Transverse colon (tissue), 4 donors: ENCODE measurements at regions not wholly inside any gene's neighbourhood (a gene's known extent, or its start where the extent isn't known, plus 50 kb on each side); places are given as distances from the start of the nearest gene placed in this dataset.

Experiments
- DNase-seq: peaks from one replicate; pipeline ENCODE4 v3.0.0-alpha.2; 2019
- H3K27ac ChIP-seq, 4 donors: fragments of 200-600 bp; sonication (generic); 2 replicates each; pipeline ENCODE4 v1.5.1; 2016 to 2018; ENCODE audit warnings: inconsistent platforms in 4 of 4
- H3K27me3 ChIP-seq: fragments of 200-600 bp; sonication (generic); 2 replicates; pipeline ENCODE4 v1.5.1; 2017; ENCODE audit warnings: inconsistent platforms
- H3K36me3 ChIP-seq, 4 donors: fragments of 200-600 bp; sonication (generic); 2 replicates each; pipeline ENCODE4 v1.5.1; 2017 to 2019; ENCODE audit warnings: inconsistent platforms in 4 of 4
- H3K4me1 ChIP-seq, 4 donors: fragments of 200-600 bp; sonication (generic); 2 replicates each; pipeline ENCODE4 v1.5.1; 2017 to 2020; ENCODE audit warnings: inconsistent platforms in 4 of 4
- H3K4me3 ChIP-seq, 4 donors: fragments of 200-600 bp; sonication (generic); 1 replicate in 1 of 4; 2 replicates in 3 of 4; pipeline versions ENCODE4 v1.5.1 to v1.6.1; 2017 to 2019; ENCODE audit warnings: inconsistent platforms in 4 of 4
- H3K9me3 ChIP-seq, 2 donors: fragments of 200-600 bp; sonication (generic); 2 replicates each; pipeline ENCODE4 v1.5.1; 2017 to 2019; ENCODE audit warnings: inconsistent platforms in 2 of 2
- CTCF ChIP-seq, 5 experiments: fragments of 200-600 bp in 3 of 5; fragments of 450-650 bp in 2 of 5; sonication (generic) in 3 of 5; IDR thresholded peaks; 1 replicate in 2 of 5; 2 replicates in 3 of 5; pipeline ENCODE4 v1.5.1; 2016 to 2017; ENCODE audit warnings: antibody characterized with exemption in 5 of 5, inconsistent platforms in 3 of 5, mild to moderate bottlenecking in 2 of 5, moderate library complexity in 1 of 5
- EP300 ChIP-seq: sonication (generic); formaldehyde crosslinking; IDR thresholded peaks from one replicate; pipeline ENCODE4 v1.6.1; 2017; ENCODE audit warnings: antibody characterized with exemption, low read depth
- POLR2A ChIP-seq: fragments of 450-650 bp; IDR thresholded peaks from one replicate; pipeline ENCODE4 v1.6.1; 2016; ENCODE audit warnings: antibody characterized with exemption, mild to moderate bottlenecking, moderate library complexity
- POLR2AphosphoS5 ChIP-seq, 3 donors: sonication (generic); formaldehyde crosslinking; IDR thresholded peaks; one replicate each; pipeline ENCODE4 v1.6.1; 2016; ENCODE audit warnings: antibody characterized with exemption in 3 of 3
- WGBS, 2 donors: methylation state at CpG; one replicate each; pipeline ENCODE4 v1.1.5; 2018; ENCODE audit warnings: low coverage in 1 of 2; 5-methylcytosine and 5-hydroxymethylcytosine counted together
- in situ Hi-C, 4 donors: fragments of 200-750 bp; cut with MboI; loops; one replicate each; pipeline versions ENCODE4 v1.15.0 to v1.15.1; 2017; ENCODE audit warnings: low sequenced_read_pairs in 3 of 4, low pct_ligation_motif_present in 1 of 4, low pct_unique_long_range_greater_than_20kb in 1 of 4
- intact Hi-C: fragments of 100-400 bp; cut with DNase I; formaldehyde crosslinking; loops from one replicate; pipeline ENCODE4 v1.15.1; 2023; ENCODE audit warnings: low total_unique reads

- H3K27ac ChIP-seq = no peak overlapping the region
- no peaks in the 10 kb centered on the region for H3K4me1 ChIP-seq
- no peaks in the 10 kb centered on the region for H3K36me3 ChIP-seq
- in situ Hi-C loops = no loop called here
- no peaks in the 10 kb centered on the region for H3K27me3 ChIP-seq
- TF ChIP-seq CTCF (IDR thresholded peaks at IDR 0.05) = no peak
- TF ChIP-seq EP300 = no peak
- TF ChIP-seq POLR2A = no peak
- no peak for TF ChIP-seq POLR2AphosphoS5 (IDR thresholded peaks at IDR 0.05)
- intact Hi-C loops = no loop called here
- no peaks in the 10 kb centered on the region for H3K9me3 ChIP-seq
- 83% methylated on average over 2 to 5 of the region's 5 CpGs for WGBS, 2 donors
- DNase-seq = no peak
- no peak overlapping the region for H3K4me3 ChIP-seq
These were observed 801.5 kb upstream of the SPRY2 start for GRCh38 chr13:81142306-81142999.

GRCh38 chr13:81140675-81141074 lies 799.7 kb upstream of the SPRY2 start:
- Histone ChIP-seq H3K4me1 (no peaks in the 10 kb centered on the region), H3K36me3 (no peaks in the 10 kb centered on the region), H3K9me3 (no peaks in the 10 kb centered on the region), H3K4me3 (no peak overlapping the region), H3K27ac (no peak overlapping the region), H3K27me3 (no peaks in the 10 kb centered on the region)
- intact Hi-C loops = no loop called here
- no peak for DNase-seq
- no peak for TF ChIP-seq CTCF (IDR thresholded peaks at IDR 0.05)
- no peak for TF ChIP-seq POLR2AphosphoS5 (IDR thresholded peaks at IDR 0.05)
- no peak for TF ChIP-seq POLR2A
- TF ChIP-seq EP300 = no peak
- WGBS, 2 donors = 69 to 83% methylated on average over 2 to 3 of the region's 3 CpGs
- in situ Hi-C loops = no loop called here

GRCh38 chr13:81139987-81140386 lies 799.1 kb upstream of the SPRY2 start:
- in situ Hi-C loops (no loop called here), intact Hi-C loops (no loop called here)
- Histone ChIP-seq H3K4me3 (no peak overlapping the region), H3K27me3 (no peaks in the 10 kb centered on the region), H3K27ac (no peak overlapping the region), H3K36me3 (no peaks in the 10 kb centered on the region), H3K4me1 (no peaks in the 10 kb centered on the region), H3K9me3 (no peaks in the 10 kb centered on the region)
- no peak for TF ChIP-seq POLR2AphosphoS5 (IDR thresholded peaks at IDR 0.05)
- no peak for TF ChIP-seq CTCF (IDR thresholded peaks at IDR 0.05)
- no peak for TF ChIP-seq EP300
- no peak for TF ChIP-seq POLR2A
- WGBS, 2 donors = 67 to 94% methylated on average over 2 to 4 of the region's 4 CpGs
- no peak for DNase-seq

- no peak for TF ChIP-seq POLR2A
- no peak for TF ChIP-seq POLR2AphosphoS5 (IDR thresholded peaks at IDR 0.05)
- Histone ChIP-seq H3K36me3 (no peaks in the 10 kb centered on the region), H3K9me3 (no peaks in the 10 kb centered on the region), H3K4me3 (no peak overlapping the region), H3K4me1 (no peaks in the 10 kb centered on the region), H3K27me3 (no peaks in the 10 kb centered on the region), H3K27ac (no peak overlapping the region)
- WGBS, 2 donors = 51 to 68% methylated on average over 4 to 8 of the region's 8 CpGs
- intact Hi-C loops = no loop called here
- no peak for DNase-seq
- in situ Hi-C loops = no loop called here
These were observed 797.5 kb upstream of the SPRY2 start for GRCh38 chr13:81138353-81138980.
